Hematopoietic multipotent progenitor cell treated with erythropoietin and hydrocortisone succinate and interleukin-3 and kit ligand, for 17 days (in vitro differentiated cells): ENCODE measurements at regions not wholly inside any gene's neighbourhood (a gene's known extent, or its start where the extent isn't known, plus 50 kb on each side); places are given as distances from the start of the nearest gene placed in this dataset.

Experiments
- DNase-seq: peaks from one replicate; pipeline ENCODE4 v3.0.0-alpha.2; 2015; ENCODE audit warnings: low spot score

DNA sequence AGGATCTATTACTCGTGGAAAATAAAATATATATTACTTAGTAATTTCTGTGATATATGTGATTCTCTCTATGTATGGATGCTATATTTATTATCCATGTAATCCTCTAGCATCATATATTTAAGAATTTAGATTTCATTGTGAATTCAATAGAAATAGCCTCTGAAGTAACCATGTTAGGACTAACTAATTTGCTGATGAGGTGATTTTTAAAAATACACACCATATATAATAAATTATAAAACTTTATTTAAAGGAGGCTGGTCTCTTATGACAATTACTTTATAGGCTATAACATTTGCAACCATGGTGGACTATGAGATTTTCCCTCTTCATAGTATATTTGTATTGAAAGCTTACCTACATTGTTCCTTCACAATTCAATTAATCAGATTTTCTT is 424.9 kb upstream of the MGAT4C start:
- DNase-seq = no peak

DNA sequence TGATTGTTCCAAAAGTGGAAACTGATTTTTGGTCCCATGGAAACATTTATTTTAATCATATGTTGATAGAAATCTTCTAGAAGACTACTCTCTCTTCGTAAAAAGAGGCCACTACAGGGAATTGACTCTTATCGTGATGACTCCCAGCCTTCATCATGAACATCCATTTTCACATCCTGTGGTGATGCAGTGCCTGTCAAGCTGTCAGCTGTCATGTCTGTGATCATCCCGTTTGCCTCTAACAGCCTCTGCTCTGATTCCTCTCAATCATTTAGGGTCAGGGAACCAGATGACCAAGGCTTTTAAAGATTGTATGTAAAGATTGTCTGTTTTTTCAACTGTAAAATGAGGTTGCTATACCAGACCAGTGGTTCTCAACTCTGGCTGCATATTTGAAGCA is 419.0 kb upstream of the MGAT4C start:
- no peak for DNase-seq

DNA sequence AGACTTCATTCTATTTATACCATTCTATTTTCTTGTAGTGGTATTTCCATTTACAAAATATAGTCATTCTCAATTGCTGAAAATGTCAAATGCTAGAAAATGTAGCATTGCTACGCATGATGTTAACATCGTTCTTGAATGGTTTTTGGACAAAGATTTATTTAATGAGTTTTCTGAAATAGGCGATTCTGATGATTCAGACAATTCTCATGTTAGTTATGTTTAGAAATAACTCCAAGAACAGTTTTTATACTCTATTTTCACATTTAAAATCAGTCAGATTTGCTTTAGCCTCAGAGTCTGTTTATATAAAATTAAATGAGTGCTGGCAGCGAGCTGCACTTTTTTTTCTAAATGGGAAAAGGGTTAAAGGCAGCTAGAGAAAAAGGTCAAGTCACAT is 414.8 kb upstream of the MGAT4C start:
- DNase-seq = no peak

DNA sequence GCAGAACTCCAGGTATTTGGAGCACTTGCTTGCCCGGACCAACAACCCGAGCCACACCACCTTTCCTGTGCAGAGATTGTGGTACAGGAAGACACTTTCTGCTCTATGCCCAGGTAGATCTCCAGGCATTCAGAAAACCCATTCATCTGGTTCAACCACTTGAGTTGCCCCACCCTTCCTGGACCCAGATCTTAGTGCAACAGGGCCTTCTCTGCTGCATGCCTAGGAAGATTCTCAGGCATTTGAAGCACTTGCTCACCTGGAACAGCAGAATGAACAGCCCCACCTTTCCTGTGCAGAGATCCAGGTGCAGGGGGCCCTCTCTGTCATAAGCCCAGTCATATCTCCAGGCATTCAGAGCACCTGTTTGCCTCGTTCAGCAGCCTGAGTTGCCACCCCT is 412.8 kb upstream of the MGAT4C start:
- DNase-seq = no peak

DNA sequence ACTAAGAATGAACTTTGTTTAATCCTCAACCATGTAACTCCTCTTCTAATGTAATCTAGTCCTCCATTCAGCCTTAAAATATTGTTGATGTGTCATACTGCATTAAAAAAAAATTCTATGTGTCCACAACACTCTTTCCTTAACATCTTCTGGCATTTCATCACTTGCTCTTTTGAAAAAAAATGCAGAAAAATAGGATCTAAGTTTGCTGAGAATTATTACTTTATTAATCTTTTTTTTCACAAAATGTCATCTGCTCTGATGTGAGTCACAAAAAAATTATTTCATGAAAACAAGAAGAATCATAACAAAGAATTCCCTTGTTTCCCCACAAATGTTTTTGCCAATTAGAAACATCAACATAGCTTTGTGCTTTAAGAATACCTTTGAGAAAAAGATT is 410.1 kb upstream of the MGAT4C start:
- DNase-seq = no peak

DNA sequence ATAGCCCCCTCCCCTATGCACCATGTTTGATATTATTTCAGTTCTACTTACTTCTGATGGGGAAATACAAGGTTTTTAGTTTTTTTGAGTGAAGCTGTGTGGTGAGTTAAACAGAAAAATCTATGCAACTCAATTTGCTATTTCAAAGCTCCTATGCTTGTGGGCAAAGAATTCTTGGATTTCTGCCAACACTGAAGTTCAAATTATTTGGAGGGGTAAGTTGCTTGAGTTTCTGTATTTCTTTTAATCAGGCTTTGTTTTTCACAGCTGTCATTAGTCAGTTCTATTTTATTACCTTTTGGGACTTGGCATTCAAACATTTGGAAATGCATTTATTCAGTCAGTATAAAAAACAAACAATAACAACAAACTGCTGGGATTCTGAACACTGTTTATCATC is 407.5 kb upstream of the MGAT4C start:
- DNase-seq = no peak

DNA sequence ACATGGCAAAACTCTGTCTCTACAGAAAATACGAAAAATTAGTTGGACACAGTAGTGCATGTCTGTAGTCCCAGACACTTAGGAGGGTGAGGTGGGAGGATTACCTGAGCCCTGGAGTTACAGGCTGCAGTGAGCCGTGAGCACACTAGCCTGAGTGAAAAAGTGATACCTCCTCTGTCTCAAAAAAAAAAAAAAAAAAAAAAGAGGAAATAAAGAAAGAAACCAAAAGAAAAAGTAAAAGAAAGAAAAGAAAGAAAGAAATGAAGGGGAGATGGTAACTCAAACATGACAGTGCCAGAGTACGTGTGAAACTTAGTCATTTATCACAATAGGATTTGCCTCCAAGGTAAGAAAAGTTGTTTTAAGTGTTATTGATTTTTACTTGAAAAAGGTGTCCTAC is 407.0 kb upstream of the MGAT4C start:
- no peak for DNase-seq

DNA sequence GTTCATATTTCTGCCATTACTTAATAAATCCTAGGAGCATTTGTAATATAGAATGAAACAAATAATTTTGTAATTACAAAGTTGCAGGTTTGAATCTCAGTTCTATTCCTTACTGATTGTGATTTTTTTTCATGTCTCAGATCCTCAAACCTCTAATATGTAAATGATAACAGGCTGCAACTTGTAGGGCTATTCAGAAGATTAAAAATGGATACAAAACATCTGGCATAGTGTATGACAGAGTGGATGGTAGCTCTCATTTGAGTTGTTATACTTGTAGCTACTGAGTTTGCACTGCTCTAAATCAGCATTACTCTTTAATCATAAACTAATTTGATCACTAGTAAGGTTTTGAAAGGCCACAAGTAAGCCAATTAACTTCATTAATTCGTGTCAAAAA is 406.3 kb upstream of the MGAT4C start:
- no peak for DNase-seq

DNA sequence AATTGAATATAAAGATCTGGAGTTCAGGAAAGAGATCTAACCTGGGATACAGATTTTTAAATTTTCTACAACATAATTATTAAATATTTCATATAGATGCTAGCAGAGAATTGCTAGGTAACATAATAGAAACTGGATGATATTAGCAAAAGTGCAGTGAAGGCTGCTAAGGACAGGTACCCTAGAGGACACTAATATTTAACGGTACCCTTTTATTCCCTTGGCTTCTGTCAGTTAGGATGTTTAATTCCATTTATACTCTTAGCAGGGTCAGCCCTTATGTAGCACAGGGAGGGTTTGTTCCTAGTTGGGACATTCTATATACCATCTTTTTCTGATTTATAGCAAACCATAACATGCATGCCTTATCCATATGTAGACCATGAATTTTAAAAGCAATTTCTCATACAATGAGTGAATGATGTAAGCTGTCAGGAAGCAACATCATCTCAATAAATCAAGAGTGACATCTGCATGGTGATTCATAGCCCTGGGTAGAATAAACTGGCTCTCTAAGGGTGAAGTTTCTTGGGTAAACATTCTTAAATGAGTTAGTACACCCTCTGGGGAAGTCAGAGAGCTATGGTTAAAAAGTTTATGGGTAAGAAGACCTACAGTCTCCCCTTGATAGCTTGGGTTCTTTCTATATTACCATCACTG is 404.4 kb upstream of the MGAT4C start:
- DNase-seq = no peak

DNA sequence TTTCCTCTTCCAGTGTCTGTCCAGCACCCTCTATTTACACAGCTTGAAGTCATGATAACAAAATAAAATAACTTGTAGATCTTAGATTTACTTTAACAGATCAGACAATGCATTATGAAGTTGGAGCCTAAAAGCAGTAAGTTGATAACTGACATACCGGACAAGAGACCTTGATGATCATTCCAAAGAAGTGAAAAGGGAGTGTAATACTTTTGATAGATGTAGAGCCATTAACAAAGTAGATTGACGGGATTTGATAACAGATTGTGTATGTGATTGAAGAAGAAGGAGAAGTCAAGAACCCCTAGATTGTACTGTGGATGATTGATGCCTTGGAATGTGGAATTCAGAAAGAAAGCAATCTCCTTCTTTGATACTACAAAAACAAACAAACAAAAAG is 403.8 kb upstream of the MGAT4C start:
- no peak for DNase-seq

DNA sequence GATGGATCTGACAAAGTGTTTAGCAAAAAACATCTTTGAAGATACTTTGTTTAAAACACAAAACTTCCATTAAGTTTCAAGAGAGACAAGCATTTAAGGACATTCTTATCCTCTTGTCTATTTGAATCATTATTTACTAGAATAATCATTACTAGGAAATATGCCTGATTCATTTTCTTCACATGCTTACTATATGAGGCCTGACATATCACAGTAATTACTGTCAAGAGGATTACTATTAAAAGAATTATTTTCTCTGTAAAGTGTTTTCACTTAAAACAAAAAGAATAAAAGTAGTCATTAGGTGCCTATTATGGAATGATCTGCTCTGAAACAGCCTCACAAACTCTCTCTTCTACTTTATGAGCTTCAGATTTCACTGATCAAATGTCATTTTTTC is 402.1 kb upstream of the MGAT4C start:
- no peak for DNase-seq

DNA sequence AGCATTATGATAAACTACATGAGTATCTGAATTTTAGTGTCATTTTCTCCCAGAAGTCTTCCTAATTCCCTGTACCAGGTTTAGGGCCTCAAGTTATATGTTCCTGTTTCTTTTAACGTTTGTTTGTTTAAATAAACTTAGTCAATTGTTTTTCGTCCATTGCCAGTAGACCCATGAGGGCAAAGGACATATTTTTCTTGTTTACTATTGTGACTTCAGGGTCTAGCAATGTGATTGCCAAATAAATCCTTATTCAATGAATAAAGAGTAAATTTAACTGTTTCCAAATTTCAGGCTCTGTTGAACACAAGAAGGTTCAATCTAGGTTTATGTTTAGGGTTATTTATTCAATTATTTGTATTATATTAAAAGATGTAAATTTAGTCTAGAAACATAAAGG is 391.6 kb upstream of the MGAT4C start:
- DNase-seq = no peak

DNA sequence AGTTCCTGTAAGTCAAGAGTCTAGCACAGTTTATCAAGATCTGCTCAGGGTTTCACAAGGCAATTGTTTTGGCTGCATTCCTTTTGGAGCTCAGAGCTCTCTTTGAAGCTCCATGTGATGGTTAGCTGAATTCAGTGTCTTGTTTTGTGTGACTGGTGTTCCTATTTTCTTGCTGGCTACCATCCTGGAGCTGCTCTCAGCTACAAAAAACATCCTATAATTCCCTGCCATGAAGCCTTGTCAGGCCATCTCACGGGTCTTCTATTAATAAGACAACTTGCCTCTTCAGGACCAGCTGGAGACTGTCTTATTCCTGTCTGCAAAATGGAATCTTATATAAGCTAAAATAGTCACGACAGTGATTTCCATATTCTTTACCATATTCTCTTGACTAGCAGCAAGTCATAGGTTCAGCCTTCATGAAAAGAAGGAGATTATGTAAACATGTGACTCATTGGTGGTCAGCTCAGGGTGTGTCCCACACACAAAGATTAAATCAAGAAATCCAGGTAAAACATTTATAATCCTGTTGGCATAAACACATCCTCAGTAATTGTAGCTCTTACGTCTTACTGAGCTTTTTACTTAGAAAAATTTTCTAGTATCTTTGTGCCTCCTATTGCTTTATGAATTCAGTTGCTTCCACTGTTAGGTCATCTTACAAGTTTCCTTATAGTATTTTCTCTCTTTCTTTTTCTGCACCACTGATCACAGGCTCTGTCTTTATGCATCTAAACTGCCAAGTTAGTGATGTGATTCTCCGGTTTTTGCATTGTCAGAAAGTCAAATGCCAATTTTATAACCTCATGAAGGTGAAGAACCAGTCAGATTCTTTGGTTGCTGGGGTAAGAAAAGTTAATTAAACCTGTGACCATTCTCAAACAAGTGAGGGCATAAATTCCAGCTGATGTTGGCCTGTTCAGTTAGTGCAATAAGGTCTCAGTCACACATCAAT is 378.5 kb upstream of the MGAT4C start:
- DNase-seq = no peak

DNA sequence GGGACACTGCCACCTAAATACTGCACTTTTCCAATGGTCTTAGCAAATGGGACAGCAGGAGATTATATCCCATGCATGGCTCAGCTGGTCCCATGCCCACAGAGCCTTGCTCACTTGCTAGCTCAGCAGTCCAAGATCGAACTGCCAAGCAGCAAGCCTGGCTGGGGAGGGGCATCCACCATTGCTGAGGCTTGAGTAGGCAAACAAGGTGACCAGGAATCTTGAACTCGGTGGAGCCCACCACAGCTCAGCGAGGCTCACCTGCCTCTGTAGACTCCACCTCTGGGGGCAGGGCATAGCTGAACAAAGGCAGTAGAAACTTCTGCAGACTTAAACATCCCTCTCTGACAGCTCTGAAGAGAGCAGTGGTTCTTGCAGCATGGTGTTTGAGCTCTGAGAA is 370.8 kb upstream of the MGAT4C start:
- DNase-seq = no peak

DNA sequence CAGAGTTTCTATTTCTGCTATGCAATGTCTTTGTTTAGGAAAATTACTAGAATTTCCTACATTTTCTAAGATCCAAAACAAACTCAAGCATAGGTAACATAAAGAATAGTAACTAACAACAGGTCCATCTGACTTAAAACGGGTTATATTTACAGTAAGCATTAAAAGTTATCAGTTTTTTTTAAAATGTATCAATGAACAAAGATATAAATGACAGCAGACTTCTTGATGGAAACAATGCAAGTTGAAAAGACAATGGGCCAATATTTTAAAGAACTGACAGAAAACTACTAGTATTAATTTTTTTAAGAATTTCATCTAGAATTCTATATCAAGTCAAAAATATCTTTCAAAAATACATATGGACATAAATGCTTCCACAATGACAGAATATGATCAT is 367.1 kb upstream of the MGAT4C start:
- DNase-seq = no peak

DNA sequence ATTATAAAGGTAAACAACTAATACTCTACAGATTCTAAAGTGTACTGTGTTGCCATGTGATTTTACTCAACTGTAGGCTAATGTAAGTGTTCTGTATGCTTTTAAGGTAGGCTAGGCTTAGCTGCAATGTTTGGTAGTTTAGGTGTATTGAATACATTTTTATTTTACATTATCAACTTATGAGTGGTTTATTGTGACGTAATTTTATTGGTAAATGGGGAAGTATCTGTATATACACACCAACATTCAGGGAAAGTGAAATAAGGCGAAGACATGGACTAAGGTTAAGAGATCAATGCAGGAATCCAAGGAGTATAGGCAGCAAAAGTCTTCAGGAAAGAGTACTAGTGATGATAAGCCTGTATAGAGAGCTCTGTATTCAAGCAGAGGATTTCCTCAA is 365.8 kb upstream of the MGAT4C start:
- no peak for DNase-seq

DNA sequence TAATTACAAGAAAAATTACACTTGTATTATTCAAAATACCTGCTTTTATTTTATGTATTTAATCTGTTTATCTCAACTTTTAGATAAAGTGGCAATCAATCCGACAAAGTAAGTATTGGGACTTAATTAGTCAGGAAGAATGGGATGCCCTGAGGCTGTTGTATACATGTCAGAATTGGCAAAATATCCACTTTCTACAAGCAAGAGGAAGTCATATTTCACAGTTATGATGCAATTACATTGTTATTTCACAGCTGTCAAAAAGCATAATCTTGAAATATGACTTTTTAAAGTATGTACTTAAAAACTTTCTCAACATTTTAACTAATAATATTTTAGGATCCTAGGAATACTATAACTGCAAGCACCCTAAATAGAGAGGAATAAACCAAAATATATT is 357.1 kb upstream of the MGAT4C start:
- DNase-seq = no peak

DNA sequence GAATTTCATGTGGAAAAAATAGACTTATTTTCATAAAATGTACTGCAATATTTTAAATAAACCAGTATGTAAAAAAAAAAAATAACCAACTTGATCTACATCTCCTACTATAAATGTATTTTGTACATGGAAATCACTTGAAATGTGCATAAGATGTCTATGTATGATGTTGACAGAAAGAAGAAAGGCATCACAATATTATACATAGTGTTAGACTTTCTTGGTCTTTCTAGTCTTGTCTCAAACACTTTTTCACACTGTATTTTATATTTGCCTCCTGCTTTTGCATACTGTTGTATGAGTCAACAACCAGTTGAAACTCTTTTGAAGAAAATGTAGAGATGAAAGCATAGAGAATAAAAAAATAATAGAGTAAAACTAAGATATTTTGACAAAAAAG is 352.4 kb upstream of the MGAT4C start:
- no peak for DNase-seq

DNA sequence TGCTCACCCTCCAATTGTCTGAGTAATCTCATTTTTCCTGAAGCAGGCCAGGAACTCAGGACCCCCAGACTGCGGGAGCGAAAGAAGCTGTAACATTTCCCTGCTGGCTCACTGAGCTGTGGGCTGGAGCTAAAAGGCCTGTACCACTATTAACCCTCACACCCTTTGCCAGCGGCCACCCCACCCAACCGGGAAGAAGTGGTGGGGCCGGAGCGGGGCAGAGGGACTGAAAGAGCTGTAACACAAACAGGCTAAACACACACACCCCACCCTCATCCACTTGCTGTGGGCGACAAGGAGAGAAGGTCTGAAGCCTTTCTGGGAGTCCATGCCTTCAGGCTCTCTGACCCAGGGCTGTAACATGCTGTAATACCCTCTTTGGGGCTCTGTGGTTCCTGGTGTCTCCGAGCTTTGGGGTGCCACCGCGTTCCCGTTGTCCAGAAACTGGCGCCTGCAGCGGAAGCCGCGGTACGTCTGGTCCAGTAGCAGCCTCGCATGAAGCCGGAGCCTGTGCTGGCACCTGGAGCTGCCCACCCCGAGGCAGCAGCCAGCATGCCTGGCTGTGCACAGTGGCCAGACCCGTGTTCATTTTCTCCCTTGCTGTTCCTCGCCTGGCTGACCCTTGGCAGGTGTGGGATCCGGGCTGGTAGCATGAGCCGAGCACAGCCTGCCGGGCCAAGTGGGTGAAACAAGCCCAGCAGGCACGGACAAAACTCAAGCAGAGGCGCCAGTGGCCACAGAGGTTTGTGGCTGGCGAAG is 345.5 kb upstream of the MGAT4C start:
- no peak for DNase-seq

DNA sequence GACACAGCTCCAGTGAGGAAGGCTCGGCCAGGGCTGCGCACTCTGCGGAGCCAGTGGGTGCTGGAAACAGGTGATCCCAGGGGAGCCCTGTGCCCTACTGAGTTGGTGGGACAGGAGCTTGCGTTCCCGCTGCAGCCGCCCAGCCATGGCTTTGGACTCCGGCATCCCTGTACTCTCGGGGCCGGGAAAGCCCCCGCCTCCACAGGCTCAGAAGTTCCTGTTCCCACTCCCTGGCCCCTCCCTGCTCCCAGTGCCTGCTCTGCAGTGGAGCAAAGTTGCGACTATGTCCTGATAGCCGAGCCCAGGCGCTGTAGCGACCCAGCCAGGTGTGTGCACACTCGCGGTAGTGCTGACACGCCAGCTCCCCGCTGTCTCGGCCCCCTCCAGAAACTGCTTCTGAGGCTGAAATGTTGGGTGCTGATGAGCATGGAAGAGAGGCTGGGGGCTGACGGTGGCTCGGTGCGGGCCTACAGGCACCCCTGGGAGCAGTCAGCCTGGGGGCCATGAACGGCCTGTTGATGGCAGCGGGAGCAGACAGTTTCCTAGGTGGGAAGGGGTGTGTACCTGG is 344.6 kb upstream of the MGAT4C start:
- no peak for DNase-seq

DNA sequence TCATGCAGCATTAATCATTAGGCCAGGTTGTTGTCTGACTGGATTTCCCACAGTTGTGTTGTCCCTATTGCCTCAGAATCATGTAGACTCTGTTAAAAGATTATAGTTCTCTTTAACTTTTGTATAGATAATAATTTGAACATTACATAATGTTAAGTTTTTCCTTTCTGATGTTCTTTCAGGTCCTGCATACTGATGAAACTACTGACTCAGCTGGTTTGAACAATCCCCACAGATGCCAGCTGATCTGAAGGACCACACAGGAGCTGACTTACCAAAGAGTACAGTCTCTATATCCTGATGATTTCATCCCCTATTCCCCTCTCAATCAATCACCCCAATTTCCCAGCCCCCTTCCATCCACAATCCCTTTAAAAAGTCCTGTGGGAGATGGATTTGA is 341.2 kb upstream of the MGAT4C start:
- DNase-seq = no peak

DNA sequence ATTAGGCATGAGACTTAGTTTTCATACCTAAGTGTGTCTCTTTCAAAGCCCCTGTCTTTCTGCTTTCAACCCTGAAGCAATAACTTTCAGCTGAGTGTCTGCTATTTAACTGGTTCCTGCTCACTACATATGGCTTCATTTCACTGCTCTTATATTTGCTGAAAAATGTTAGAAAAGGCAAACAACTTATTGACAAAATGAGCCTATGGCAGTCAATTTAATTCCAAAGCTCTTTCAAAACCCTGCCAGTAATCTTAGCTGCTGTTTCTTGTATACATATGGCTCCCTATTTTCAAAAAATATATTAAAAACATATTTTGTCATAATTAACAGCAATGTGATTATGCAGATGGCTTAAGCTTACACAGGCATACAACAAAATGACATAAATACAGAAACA is 334.1 kb upstream of the MGAT4C start:
- DNase-seq = no peak

DNA sequence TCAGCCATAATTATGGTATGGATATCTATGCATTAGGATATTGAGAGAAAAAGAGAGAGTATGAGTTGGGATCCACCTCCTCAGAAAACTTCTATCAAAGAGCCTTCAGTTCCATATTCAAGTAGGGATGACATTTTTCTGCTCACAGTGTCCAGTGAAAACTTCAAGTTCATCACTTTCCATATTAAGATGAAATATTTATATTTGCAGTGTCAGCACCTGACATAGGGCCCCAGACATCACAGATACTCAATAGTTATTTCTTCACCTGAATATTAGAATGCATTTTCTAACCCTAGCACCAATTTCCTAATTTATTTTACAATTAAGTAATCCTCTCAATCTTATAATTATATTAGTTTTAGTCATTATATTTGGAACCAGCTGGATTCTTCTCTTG is 318.0 kb upstream of the MGAT4C start:
- DNase-seq = no peak
